ENCODE measurements at regions not wholly inside any gene's neighbourhood (a gene's known extent, or its start where the extent isn't known, plus 50 kb on each side); places are given as distances from the start of the nearest gene placed in this dataset.
A peak's percentile ranks its signal among the peaks of the same experiment; 100 is the strongest.

DNA sequence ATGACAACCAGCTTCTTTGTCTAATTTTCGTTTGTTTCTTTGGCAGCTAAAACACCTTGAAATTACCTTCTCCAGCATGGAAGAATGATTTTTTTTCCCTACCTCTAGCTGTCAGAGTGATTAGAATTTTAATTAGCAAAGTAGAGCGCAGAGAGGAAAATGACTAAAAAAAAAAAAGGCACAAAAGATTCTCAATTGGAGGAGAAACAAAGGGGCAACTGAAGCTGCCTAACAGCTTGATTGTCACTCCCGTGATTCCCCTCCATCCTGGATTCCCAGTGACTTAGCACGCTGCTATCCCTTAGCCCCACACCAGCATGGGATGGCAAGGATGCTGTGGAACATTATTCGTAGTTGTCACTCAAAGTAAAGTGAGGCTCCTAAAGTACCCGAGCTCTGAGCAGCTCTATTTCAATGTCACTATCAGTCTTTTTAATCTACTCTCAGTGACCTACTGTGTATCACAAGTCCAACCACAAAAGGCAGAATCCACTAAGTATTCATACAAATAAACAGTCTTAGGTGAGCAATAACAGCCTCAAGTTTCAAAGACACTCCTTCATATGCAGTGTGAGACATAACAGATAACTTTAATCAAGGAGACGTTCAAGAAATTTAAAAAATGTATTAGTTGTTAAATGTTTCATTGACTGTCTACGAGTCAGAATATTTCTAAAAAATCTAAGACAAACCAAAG is 710.0 kb upstream of the GRAMD2B start:
- DNase-seq, result no peak
- peak overlapping the region; percentile 40 for H3K27ac ChIP-seq (ENCODE audit: low read depth, low read length)
- no peaks in the 10 kb centered on the region for H3K4me1 ChIP-seq (ENCODE audit: control insufficient read depth, insufficient read depth, low read length)
- 60 to 81% methylated on average over 4 to 6 of the region's 8 CpGs for WGBS, 2 experiments (ENCODE audit: insufficient coverage in 1 of 2, insufficient read length in 1 of 2)
- Mint-ChIP-seq H3K4me1 (peaks cover 3% of the 10 kb centered on the region), H3K9me3 (no peaks in the 10 kb centered on the region), H3K27ac (no peak overlapping the region), H3K27me3 (ENCODE audit: insufficient read depth) (no peaks in the 10 kb centered on the region), H3K4me3 (no peak overlapping the region), H3K36me3 (ENCODE audit: low read depth) (no peaks in the 10 kb centered on the region)
- H3K9ac ChIP-seq (ENCODE audit: extremely low read depth, low read length, poor library complexity, severe bottlenecking), result no peak overlapping the region
- H3K9me3 ChIP-seq (ENCODE audit: control insufficient read depth, low read length), result no peaks in the 10 kb centered on the region
- TF ChIP-seq CTCF (conservative IDR thresholded peaks at IDR 0.05), result no peak
- H3K36me3 ChIP-seq (ENCODE audit: control insufficient read depth, insufficient read depth, low read length), result no peaks in the 10 kb centered on the region
- H3K4me3 ChIP-seq (ENCODE audit: low read length), result no peak overlapping the region
- no peaks in the 10 kb centered on the region for H3K27me3 ChIP-seq (ENCODE audit: control insufficient read depth, insufficient read depth, low read length, poor library complexity, severe bottlenecking)

GRCh38 chr5:125715216-125715615 is 708.0 kb upstream of the GRAMD2B start:
- Mint-ChIP-seq H3K27ac (no peak overlapping the region), H3K27me3 (ENCODE audit: insufficient read depth) (no peaks in the 10 kb centered on the region), H3K36me3 (ENCODE audit: low read depth) (no peaks in the 10 kb centered on the region), H3K4me3 (no peak overlapping the region), H3K4me1 (peaks cover 3% of the 10 kb centered on the region), H3K9me3 (no peaks in the 10 kb centered on the region)
- no peaks in the 10 kb centered on the region for H3K36me3 ChIP-seq (ENCODE audit: control insufficient read depth, insufficient read depth, low read length)
- no peaks in the 10 kb centered on the region for H3K9me3 ChIP-seq (ENCODE audit: control insufficient read depth, low read length)
- WGBS, 2 experiments (ENCODE audit: insufficient coverage in 1 of 2, insufficient read length in 1 of 2), result 79 to 100% methylated on average over 1 to 2 of the region's 2 CpGs
- no peak for DNase-seq
- TF ChIP-seq CTCF (conservative IDR thresholded peaks at IDR 0.05), result no peak
- H3K4me1 ChIP-seq (ENCODE audit: control insufficient read depth, insufficient read depth, low read length), result no peaks in the 10 kb centered on the region
- H3K4me3 ChIP-seq (ENCODE audit: low read length), result no peak overlapping the region
- no peak overlapping the region for H3K9ac ChIP-seq (ENCODE audit: extremely low read depth, low read length, poor library complexity, severe bottlenecking)
- peak overlapping the region; percentile 19 for H3K27ac ChIP-seq (ENCODE audit: low read depth, low read length)
- H3K27me3 ChIP-seq (ENCODE audit: control insufficient read depth, insufficient read depth, low read length, poor library complexity, severe bottlenecking), result no peaks in the 10 kb centered on the region

- Mint-ChIP-seq H3K9me3 (no peaks in the 10 kb centered on the region), H3K4me3 (no peak overlapping the region), H3K4me1 (peaks cover 3% of the 10 kb centered on the region), H3K36me3 (ENCODE audit: low read depth) (no peaks in the 10 kb centered on the region), H3K27me3 (ENCODE audit: insufficient read depth) (no peaks in the 10 kb centered on the region), H3K27ac (no peak overlapping the region)
- no peak for TF ChIP-seq CTCF (conservative IDR thresholded peaks at IDR 0.05)
- no peak overlapping the region for H3K4me3 ChIP-seq (ENCODE audit: low read length)
- H3K36me3 ChIP-seq (ENCODE audit: control insufficient read depth, insufficient read depth, low read length), result no peaks in the 10 kb centered on the region
- no peak overlapping the region for H3K27ac ChIP-seq (ENCODE audit: low read depth, low read length)
- no peak for DNase-seq
- no peaks in the 10 kb centered on the region for H3K27me3 ChIP-seq (ENCODE audit: control insufficient read depth, insufficient read depth, low read length, poor library complexity, severe bottlenecking)
- no peaks in the 10 kb centered on the region for H3K9me3 ChIP-seq (ENCODE audit: control insufficient read depth, low read length)
- H3K9ac ChIP-seq (ENCODE audit: extremely low read depth, low read length, poor library complexity, severe bottlenecking), result no peak overlapping the region
- H3K4me1 ChIP-seq (ENCODE audit: control insufficient read depth, insufficient read depth, low read length), result no peaks in the 10 kb centered on the region
These were observed 706.0 kb upstream of the GRAMD2B start for GRCh38 chr5:125717209-125717608.
